Muscle of leg (tissue), 3 donors: ENCODE measurements at regions not wholly inside any gene's neighbourhood (a gene's known extent, or its start where the extent isn't known, plus 50 kb on each side); places are given as distances from the start of the nearest gene placed in this dataset.

Source experiments
- DNase-seq: peaks from one replicate; pipeline ENCODE4 v3.0.0; 2013
- H3K27ac ChIP-seq: one replicate; pipeline ENCODE4 v1.5.1; 2013; ENCODE audit warnings: mild to moderate bottlenecking, low read length, control low read depth
- H3K27me3 ChIP-seq: one replicate; pipeline ENCODE4 v1.6.1; 2013; ENCODE audit warnings: low read length; ENCODE audit not compliant: control insufficient read depth, insufficient read depth
- H3K36me3 ChIP-seq: one replicate; pipeline ENCODE4 v1.6.1; 2013; ENCODE audit warnings: low read length; ENCODE audit not compliant: control insufficient read depth, insufficient read depth
- H3K4me1 ChIP-seq: one replicate; pipeline ENCODE4 v1.6.1; 2013; ENCODE audit warnings: low read length; ENCODE audit not compliant: control insufficient read depth, insufficient read depth
- H3K4me3 ChIP-seq: one replicate; pipeline ENCODE4 v1.5.1; 2013; ENCODE audit warnings: low read length, control low read depth
- H3K9me3 ChIP-seq: replicated peaks from 2 replicates; pipeline ENCODE4 v1.6.1; 2013; ENCODE audit warnings: low read depth, low read length; ENCODE audit not compliant: control insufficient read depth
- WGBS: methylation state at CpG from one replicate; pipeline ENCODE4 v1.1.5; 2013; ENCODE audit warnings: missing lambda C conversion rate; ENCODE audit not compliant: insufficient coverage; 5-methylcytosine and 5-hydroxymethylcytosine counted together

- peaks cover 22% of the 10 kb centered on the region for H3K4me1 ChIP-seq
- H3K4me3 ChIP-seq: no peak overlapping the region
- H3K27ac ChIP-seq: no peak overlapping the region
- peaks cover 12% of the 10 kb centered on the region for H3K27me3 ChIP-seq
- H3K36me3 ChIP-seq: no peaks in the 10 kb centered on the region
- peaks cover 7% of the 10 kb centered on the region for H3K9me3 ChIP-seq
- 57% methylated on average over 6 of the region's 17 CpGs for WGBS
- peak; percentile 73 for DNase-seq
Observed at GRCh38 chr2:239576784-239577685, 176.2 kb upstream of the HDAC4 start.

GRCh38 chr2:239575931-239576445 is 175.2 kb upstream of the HDAC4 start:
- Histone ChIP-seq H3K27ac (no peak overlapping the region), H3K27me3 (peaks cover 12% of the 10 kb centered on the region), H3K36me3 (no peaks in the 10 kb centered on the region), H3K4me3 (no peak overlapping the region), H3K9me3 (peaks cover 7% of the 10 kb centered on the region), H3K4me1 (peaks cover 22% of the 10 kb centered on the region)
- no peak for DNase-seq
- 98% methylated on average over 4 of the region's 8 CpGs for WGBS

- Histone ChIP-seq H3K27ac (no peak overlapping the region), H3K27me3 (peaks cover 18% of the 10 kb centered on the region), H3K36me3 (no peaks in the 10 kb centered on the region), H3K4me1 (peaks cover 22% of the 10 kb centered on the region), H3K4me3 (no peak overlapping the region), H3K9me3 (peaks cover 7% of the 10 kb centered on the region)
- 31% methylated on average over 12 of the region's 13 CpGs for WGBS
- peak; percentile 56 for DNase-seq
Observed at GRCh38 chr2:239574434-239575156, 173.8 kb upstream of the HDAC4 start.

GRCh38 chr2:239574054-239574433 is 173.2 kb upstream of the HDAC4 start:
- 69% methylated on average over 4 of the region's 5 CpGs for WGBS
- Histone ChIP-seq H3K4me1 (peaks cover 22% of the 10 kb centered on the region), H3K27ac (no peak overlapping the region), H3K27me3 (peaks cover 19% of the 10 kb centered on the region), H3K36me3 (no peaks in the 10 kb centered on the region), H3K9me3 (peaks cover 7% of the 10 kb centered on the region), H3K4me3 (no peak overlapping the region)
- no peak for DNase-seq

GRCh38 chr2:239570971-239571520 is 170.2 kb upstream of the HDAC4 start:
- Histone ChIP-seq H3K4me1 (peaks cover 19% of the 10 kb centered on the region), H3K27ac (no peak overlapping the region), H3K4me3 (no peak overlapping the region), H3K36me3 (no peaks in the 10 kb centered on the region), H3K9me3 (peaks cover 5% of the 10 kb centered on the region), H3K27me3 (peaks cover 21% of the 10 kb centered on the region)
- 75% methylated on average over 6 of the region's 6 CpGs for WGBS
- no peak for DNase-seq

- no peak for DNase-seq
- H3K36me3 ChIP-seq: no peaks in the 10 kb centered on the region
- no peak overlapping the region for H3K4me3 ChIP-seq
- H3K9me3 ChIP-seq: no peaks in the 10 kb centered on the region
- peaks cover 19% of the 10 kb centered on the region for H3K4me1 ChIP-seq
- H3K27me3 ChIP-seq: peaks cover 19% of the 10 kb centered on the region
- no peak overlapping the region for H3K27ac ChIP-seq
- WGBS: 79% methylated on average over 14 of the region's 15 CpGs
Observed at GRCh38 chr2:239570216-239570925, 169.6 kb upstream of the HDAC4 start.

GRCh38 chr2:239569401-239570090 is 168.7 kb upstream of the HDAC4 start:
- Histone ChIP-seq H3K4me3 (no peak overlapping the region), H3K9me3 (no peaks in the 10 kb centered on the region), H3K36me3 (no peaks in the 10 kb centered on the region), H3K27me3 (peaks cover 13% of the 10 kb centered on the region), H3K4me1 (peaks cover 13% of the 10 kb centered on the region), H3K27ac (no peak overlapping the region)
- 82% methylated on average over 22 of the region's 24 CpGs for WGBS
- no peak for DNase-seq

GRCh38 chr2:239568601-239569000 is 167.8 kb upstream of the HDAC4 start:
- peaks cover 15% of the 10 kb centered on the region for H3K27me3 ChIP-seq
- no peak overlapping the region for H3K27ac ChIP-seq
- H3K36me3 ChIP-seq: no peaks in the 10 kb centered on the region
- H3K4me3 ChIP-seq: no peak overlapping the region
- no peak for DNase-seq
- H3K4me1 ChIP-seq: peaks cover 4% of the 10 kb centered on the region
- no CpG with 5 or more reads among the region's 4 CpGs for WGBS
- no peaks in the 10 kb centered on the region for H3K9me3 ChIP-seq

GRCh38 chr2:239567786-239568185 is 167.0 kb upstream of the HDAC4 start:
- Histone ChIP-seq H3K9me3 (no peaks in the 10 kb centered on the region), H3K27me3 (peaks cover 15% of the 10 kb centered on the region), H3K4me1 (peaks cover 4% of the 10 kb centered on the region), H3K36me3 (no peaks in the 10 kb centered on the region), H3K4me3 (no peak overlapping the region), H3K27ac (no peak overlapping the region)
- WGBS: 86% methylated on average over 12 of the region's 13 CpGs
- DNase-seq: no peak
